HCT116 (cell line): ENCODE measurements at regions not wholly inside any gene's neighbourhood (a gene's known extent, or its start where the extent isn't known, plus 50 kb on each side); places are given as distances from the start of the nearest gene placed in this dataset.

Source experiments
- CBX3 ChIP-seq: IDR thresholded peaks from 2 replicates; pipeline ENCODE4 v1.6.1; 2012; ENCODE audit warnings: low read depth
- CTCF ChIP-seq, 3 experiments: fragments of 200-600 bp in 1 of 3; sonication (generic) in 1 of 3; IDR thresholded peaks in 2 of 3; conservative IDR thresholded peaks in 1 of 3; 2 replicates each; pipeline ENCODE4 v1.5.1; 2012 to 2017; ENCODE audit warnings: low read depth in 2 of 3, low read length in 2 of 3, antibody characterized with exemption in 1 of 3, borderline replicate concordance in 1 of 3, control low read depth in 1 of 3, mild to moderate bottlenecking in 1 of 3, mixed read lengths in 1 of 3, mixed run types in 1 of 3, moderate library complexity in 1 of 3; ENCODE audit not compliant: insufficient read depth in 1 of 3
- EZH2 ChIP-seq: fragments of 200-600 bp; sonication (generic); IDR thresholded peaks from 2 replicates; pipeline ENCODE4 v1.6.1; 2017; ENCODE audit warnings: antibody characterized with exemption, mixed run types
- RAD21 ChIP-seq: IDR thresholded peaks from 2 replicates; pipeline ENCODE4 v1.6.1; 2012; ENCODE audit warnings: low read depth, mild to moderate bottlenecking
- TF ChIP-seq, protein P1 (sequence below): IDR thresholded peaks from 2 replicates; pipeline ENCODE4 v1.6.1; 2012; ENCODE audit warnings: low read depth

DNA sequence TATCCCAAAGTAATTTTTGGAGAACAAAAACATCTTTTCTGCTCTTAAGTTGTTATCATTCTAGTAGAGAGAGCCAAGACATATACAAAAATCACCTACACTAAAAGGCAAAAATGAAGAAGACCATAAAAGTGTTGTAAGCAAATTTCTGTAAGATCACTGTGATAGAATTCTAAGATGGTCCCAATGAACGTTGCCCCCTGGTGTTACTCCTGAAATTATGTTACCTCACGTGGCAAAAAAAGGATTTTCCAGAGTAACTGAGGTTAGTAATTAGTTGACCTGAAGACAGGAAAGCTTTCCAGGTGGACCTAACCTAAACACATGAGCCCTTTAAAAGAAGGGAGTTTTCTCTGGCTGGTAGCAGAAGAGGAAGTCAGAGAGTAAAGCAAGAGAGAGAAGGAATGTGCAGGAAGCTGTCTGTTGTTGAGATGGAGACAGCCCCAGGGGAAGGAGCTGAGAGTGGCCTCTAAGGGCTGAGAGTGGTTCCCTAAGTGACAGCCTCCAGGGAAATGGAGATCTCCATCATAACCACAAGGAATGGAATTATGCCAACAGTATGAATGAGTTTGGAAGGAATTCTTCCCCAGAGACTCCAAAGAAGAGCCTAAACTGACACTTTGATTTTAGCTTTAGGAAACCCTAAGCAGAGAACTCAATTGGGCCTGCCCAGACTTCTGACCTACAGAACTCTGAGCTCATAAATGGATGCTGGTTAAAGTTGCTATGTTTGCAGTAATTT, 205.9 kb downstream of the CD47 start:
- TF ChIP-seq RAD21, result 0 out of 2 replicates have a peak, but pooled peaks have one; percentile 7
- peak in 2 of 3 experiments; percentile 23 to 40; a peak in 3 of 6 replicates for TF ChIP-seq CTCF (IDR thresholded peaks at IDR 0.05 in 2 of 3, conservative IDR thresholded peaks at IDR 0.05 in 1 of 3; ENCODE audit: borderline replicate concordance in 1 of 3, insufficient read depth in 1 of 3, low read depth in 2 of 3, low read length in 2 of 3)
- TF ChIP-seq, protein P1, sequence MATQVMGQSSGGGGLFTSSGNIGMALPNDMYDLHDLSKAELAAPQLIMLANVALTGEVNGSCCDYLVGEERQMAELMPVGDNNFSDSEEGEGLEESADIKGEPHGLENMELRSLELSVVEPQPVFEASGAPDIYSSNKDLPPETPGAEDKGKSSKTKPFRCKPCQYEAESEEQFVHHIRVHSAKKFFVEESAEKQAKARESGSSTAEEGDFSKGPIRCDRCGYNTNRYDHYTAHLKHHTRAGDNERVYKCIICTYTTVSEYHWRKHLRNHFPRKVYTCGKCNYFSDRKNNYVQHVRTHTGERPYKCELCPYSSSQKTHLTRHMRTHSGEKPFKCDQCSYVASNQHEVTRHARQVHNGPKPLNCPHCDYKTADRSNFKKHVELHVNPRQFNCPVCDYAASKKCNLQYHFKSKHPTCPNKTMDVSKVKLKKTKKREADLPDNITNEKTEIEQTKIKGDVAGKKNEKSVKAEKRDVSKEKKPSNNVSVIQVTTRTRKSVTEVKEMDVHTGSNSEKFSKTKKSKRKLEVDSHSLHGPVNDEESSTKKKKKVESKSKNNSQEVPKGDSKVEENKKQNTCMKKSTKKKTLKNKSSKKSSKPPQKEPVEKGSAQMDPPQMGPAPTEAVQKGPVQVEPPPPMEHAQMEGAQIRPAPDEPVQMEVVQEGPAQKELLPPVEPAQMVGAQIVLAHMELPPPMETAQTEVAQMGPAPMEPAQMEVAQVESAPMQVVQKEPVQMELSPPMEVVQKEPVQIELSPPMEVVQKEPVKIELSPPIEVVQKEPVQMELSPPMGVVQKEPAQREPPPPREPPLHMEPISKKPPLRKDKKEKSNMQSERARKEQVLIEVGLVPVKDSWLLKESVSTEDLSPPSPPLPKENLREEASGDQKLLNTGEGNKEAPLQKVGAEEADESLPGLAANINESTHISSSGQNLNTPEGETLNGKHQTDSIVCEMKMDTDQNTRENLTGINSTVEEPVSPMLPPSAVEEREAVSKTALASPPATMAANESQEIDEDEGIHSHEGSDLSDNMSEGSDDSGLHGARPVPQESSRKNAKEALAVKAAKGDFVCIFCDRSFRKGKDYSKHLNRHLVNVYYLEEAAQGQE, result no peak
- no peak for TF ChIP-seq EZH2
- TF ChIP-seq CBX3, result no peak
